ENCODE measurements at regions not wholly inside any gene's neighbourhood (a gene's known extent, or its start where the extent isn't known, plus 50 kb on each side); places are given as distances from the start of the nearest gene placed in this dataset.
"Not testable (repeated sequence)": the region's sequence is repeated elsewhere in the genome, so short reads cannot be mapped to it uniquely, and the experiment has no call there.

DNA sequence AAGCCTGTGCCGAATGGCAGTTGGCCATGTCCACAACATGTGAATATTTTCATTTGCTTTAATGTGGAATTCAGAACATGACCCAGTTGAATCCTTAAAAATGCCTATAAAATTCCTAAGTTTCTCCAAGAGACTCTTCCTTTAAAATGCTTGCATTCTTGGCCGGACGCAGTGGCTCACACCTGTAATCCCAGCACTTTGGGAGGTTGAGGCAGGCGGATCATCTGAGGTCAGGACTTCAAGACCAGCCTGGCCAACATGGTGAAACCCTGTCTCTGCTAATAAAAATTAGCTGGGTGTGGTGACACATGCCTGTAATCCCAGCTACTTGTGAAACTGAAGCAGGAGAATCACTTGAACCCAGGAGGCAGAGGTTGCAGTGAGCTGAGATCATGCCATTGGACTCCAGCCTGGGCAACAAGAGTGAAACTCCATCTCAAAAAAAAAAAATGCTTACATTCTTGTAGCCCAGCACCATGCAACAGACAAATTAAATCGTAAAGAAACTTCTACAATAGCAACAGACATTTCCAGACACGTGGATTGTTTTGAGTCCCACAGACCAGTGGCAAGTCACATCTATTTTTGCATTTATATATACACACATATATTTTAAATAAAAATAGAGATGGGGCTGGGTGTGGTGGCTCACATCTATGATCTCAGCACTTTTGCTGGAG lies 274.4 kb downstream of the GOLGA6L6 start:
- DNase-seq (ENCODE audit: low read depth) = not testable (repeated sequence)

- not testable (repeated sequence) for DNase-seq (ENCODE audit: low read depth)
These were observed 275.9 kb downstream of the GOLGA6L6 start for GRCh38 chr15:20265710-20266109.

- not testable (repeated sequence) for DNase-seq (ENCODE audit: low read depth)
These were observed 280.0 kb downstream of the GOLGA6L6 start for GRCh38 chr15:20261321-20262280.

DNA sequence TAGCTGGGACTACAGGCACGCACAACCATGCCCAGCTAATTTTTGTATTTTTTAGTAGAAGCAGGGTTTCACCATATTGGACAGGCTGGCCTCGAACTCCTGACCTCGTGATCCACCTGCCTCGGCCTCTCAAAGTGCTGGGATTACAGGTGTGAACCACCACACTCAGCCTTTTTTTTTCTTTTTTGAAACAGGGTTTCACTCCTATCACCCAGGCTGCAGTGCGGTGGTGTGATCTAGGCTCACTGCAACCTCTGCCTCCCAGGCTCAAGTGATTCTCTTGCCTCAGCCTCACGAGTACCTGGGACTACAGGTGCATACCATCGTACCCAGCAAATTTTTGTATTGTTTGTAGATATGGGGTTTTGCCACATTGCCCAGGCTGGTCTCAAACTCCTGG lies 280.9 kb downstream of the GOLGA6L6 start:
- not testable (repeated sequence) for DNase-seq (ENCODE audit: low read depth)

GRCh38 chr15:20259559-20260190 lies 281.9 kb downstream of the GOLGA6L6 start:
- DNase-seq (ENCODE audit: low read depth) = not testable (repeated sequence)

DNA sequence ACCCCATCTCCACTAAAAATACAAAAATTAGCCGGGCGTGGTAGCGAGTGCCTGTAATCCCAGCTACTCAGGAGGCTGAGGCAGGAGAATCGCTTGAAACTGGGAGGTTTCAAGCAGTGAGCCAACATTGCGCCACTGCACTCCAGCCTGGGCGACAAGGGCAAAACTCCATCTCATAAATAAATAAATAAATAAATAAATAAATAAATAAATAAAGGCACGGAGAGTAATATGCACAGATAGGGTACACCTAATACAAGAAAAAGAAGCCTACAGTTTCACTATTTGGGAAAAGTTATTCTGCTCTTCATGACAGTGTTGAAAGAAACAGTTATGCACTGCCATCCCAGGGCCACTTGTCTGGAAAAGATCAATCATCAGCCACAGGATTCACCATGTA lies 285.2 kb downstream of the GOLGA6L6 start:
- DNase-seq (ENCODE audit: low read depth) = not testable (repeated sequence)

DNA sequence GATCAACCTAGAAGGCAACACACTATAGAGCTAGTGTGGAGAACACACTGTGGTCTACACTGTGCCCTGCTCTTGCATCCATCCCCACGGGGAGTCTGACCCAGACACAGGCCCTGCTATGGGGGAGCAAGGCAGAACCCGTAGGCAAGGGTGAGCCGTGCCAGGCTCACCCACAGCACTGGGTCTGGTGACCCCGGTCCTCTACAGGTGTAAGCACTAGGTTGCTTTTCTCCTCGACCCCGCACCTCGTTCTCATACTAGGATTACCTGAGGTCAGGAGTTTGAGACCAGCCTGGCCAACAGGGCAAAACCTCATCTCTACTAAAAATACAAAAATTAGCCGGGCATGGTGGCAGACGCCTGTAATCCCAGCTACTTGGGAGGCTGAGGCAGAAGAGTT lies 286.0 kb downstream of the GOLGA6L6 start:
- DNase-seq (ENCODE audit: low read depth) = not testable (repeated sequence)

DNA sequence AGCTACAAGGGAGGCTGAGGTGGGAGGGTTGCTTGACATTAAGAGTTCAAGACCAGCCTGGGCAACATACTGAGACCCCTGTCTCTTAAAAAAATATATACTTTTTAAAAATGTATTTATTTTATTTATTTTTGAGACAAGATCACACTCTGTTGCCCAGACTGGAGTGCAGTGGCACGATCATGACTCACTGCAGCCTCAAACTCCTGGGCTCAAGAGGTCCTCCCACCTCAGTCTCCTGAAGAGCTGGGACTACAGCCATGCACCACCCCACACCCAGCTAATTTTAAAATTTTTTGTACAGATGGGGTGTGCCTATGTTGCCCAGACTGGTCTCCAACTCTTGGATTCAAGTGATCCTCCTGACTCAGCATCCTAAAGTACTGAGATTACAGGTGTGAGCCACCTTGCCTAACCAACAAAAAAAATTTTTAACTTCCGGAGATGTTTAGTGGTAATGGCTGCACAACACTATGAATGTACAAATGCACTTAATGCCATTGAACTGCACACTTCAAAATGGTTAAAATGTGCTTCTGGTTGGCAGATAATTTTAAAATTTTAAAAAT lies 288.5 kb downstream of the GOLGA6L6 start:
- not testable (repeated sequence) for DNase-seq (ENCODE audit: low read depth)

DNA sequence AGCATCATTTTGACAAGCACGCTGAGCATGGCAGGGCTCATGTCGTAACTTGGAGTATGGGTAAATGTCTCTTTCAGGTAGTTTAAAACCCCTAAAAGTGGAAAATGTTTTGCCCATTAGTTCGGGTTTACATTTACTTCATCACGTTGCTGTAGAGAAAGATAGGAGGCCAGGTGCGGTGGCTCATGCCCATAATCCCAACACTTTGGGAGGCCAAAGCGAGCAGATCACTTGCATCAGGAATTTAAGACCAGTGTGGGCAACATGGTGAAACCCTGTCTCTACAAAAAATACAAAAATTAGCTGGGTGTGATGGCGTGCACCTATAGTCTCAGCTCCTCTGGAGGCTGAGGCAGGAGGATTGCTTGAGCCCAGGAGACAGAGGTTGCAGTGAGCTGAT lies 289.6 kb downstream of the GOLGA6L6 start:
- not testable (repeated sequence) for DNase-seq (ENCODE audit: low read depth)

DNA sequence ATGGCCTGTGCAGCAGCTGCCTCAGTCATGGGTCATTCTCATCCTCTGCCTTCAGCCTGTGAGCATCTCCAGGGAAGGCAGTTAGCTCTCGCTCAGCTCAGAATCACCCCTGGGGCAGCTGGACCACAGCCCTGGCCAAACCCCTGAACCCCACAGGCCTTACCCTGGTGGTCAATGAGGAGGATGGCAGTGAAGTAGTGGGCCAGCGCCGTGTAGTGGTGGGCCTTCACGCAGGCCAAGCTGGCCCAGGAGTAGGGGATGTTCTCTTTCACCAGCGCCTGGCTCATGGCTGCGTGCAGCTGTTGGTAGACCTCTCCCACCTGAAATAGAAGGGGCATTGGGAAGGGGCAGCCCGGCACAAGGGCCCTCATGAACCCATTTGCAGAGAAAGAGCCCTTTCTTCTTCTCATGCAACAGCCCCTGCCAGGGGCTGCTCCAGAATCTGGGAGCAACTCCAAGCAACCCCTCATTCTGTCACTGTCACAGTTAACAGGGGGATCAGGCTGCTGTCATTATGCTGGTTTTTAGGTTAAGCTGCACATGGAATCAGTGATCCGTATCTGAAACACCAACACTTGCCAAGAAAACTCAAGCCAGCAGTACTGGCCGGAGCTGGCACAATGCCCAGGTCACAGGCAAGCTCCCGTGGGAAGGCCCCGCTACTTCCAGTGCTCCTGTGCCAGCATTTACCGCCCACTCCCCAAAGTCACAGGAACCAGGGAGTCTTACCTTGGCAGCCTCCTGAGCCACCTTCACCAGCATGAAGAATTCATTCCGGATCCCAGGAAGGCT lies 290.2 kb downstream of the GOLGA6L6 start:
- not testable (repeated sequence) for DNase-seq (ENCODE audit: low read depth)

DNA sequence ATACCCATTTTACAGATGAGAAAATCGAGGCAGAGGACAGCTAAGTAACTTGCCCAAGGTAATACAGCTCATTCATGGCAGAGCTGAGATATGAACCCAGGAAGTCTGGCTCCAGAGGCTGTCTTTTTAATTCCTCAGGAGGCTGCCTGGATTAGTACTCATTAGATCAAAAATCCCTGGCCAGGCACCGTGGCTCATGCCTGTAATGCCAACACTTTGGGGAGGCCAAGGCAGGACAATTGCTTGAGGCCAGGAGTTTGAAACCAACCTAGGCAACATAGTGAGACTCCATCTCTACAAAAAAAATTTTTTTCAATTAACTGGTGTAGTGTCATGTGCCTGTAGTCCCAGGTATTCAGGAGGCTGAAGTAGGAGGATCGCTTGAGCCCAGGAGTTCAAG lies 291.4 kb downstream of the GOLGA6L6 start:
- not testable (repeated sequence) for DNase-seq (ENCODE audit: low read depth)

GRCh38 chr15:20249677-20249970 lies 292.0 kb downstream of the GOLGA6L6 start:
- not testable (repeated sequence) for DNase-seq (ENCODE audit: low read depth)

DNA sequence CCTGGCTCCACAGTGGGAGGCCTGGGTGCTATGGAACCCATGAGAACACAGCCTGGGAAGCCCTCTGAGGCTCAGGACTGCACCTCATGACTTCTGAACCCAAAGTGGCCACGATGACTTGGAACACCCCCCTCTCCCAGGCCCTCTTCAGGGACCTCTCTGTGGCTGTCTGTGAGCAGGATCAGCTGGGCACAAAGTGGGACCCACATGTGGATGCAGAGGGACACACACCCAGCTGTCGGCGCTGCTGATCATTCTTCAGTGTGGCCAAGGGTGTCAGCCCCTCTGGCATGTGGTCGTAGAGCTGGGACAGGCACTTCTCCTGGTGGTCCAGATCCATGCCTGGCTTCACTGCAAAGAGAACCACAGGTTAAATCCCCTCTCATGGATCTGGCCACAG lies 293.2 kb downstream of the GOLGA6L6 start:
- not testable (repeated sequence) for DNase-seq (ENCODE audit: low read depth)

GRCh38 chr15:20247137-20247536 lies 294.5 kb downstream of the GOLGA6L6 start:
- not testable (repeated sequence) for DNase-seq (ENCODE audit: low read depth)

DNA sequence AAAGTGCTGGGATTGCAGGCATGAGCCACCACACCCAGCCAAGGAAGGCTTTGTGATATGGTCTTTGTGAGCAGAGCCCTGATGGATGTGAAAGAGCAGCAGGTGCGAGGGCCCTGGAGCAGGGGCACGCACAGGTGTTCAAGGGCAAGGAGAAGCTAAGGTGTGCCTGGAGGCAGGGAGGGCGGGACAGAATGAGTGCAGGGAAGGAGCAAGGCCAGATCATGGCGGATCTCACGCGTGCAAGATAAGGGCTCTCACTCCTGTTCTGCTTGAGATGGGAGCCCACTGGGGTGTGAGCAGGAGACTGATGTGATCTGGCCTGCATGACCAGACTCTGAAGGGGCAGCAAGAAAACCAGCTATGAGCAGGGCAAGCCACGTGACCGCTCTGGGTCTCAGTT lies 295.0 kb downstream of the GOLGA6L6 start:
- not testable (repeated sequence) for DNase-seq (ENCODE audit: low read depth)

DNA sequence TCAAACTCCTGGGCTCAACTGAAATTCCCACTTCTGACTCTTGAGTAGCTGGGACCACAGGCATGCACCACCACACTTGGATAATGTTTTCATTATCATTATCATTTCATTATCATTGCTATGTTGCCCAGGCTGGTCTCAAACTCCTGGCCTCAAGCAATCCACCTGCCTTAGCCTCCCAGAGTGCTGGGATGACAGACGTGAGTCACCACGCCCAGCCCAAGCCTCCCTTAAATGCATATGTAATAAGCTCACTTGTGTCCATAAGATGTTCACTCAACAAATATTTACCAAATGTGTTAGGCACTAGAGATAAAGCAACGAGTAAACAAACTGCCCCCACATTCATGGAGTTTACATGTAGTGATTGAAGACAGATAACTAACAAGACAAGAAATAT lies 295.7 kb downstream of the GOLGA6L6 start:
- not testable (repeated sequence) for DNase-seq (ENCODE audit: low read depth)

GRCh38 chr15:20244792-20245191 lies 296.8 kb downstream of the GOLGA6L6 start:
- not testable (repeated sequence) for DNase-seq (ENCODE audit: low read depth)

- DNase-seq (ENCODE audit: low read depth) = not testable (repeated sequence)
These were observed 297.9 kb downstream of the GOLGA6L6 start for GRCh38 chr15:20243486-20244240.

GRCh38 chr15:20240366-20240917 lies 301.2 kb downstream of the GOLGA6L6 start:
- not testable (repeated sequence) for DNase-seq (ENCODE audit: low read depth)

DNA sequence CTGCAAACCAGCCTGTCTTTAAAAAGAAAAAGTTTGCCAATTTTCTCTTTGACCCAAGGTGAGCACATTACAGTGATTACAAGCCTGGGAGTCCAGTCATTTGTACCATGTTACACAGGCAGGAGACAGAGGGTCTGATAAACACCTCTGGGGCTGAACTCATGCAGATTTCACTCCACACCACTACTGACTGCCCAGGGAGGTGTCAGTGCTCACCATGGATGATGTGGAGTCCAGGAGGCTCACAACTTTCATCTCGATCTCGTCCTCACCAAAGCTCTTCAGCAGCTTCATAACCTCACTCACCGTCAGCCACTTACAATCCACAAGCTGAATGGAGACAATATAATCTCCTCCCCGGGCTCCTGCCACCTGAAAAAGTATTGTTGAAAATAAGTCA lies 302.4 kb downstream of the GOLGA6L6 start:
- DNase-seq (ENCODE audit: low read depth) = not testable (repeated sequence)

Data from stimulated activated CD8-positive, alpha-beta memory T cell treated with anti-CD3 and anti-CD28 coated beads, Interleukin-15, amount 100 ng/mL, for 1 hour (primary cell).